GM19351 (cell line): ENCODE measurements at regions not wholly inside any gene's neighbourhood (a gene's known extent, or its start where the extent isn't known, plus 50 kb on each side); places are given as distances from the start of the nearest gene placed in this dataset.

Experiments
- ATAC-seq: cut with Tn5 transposase; IDR thresholded peaks from one replicate; pipeline ENCODE4 v1.9.1; 2021; ENCODE audit warnings: mild to moderate bottlenecking, moderate library complexity; ENCODE audit not compliant: unreplicated experiment

GRCh38 chr11:112771851-112772250 is 189.4 kb upstream of the NCAM1 start:
- no peak for ATAC-seq

DNA sequence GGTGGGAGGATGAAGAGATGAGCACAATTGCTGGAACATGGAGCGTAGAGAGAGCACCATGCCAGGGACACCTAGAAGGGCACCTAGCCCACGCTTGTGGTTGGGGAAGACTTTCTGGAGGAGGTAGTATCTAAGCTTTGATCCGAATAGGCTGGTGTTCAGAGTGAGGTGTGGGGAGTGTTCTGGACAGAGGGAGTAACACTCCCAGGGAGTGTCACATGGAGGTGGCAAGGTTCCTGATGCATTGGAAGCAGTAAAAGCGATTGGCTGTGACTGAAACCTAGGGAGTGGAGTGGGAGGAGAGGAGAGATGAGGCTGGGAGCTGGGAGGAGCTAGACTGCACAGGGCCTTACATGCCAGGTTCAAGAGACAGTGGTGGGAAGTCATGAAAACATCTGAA is 188.0 kb upstream of the NCAM1 start:
- no peak for ATAC-seq

GRCh38 chr11:112776834-112777233 is 184.4 kb upstream of the NCAM1 start:
- no peak for ATAC-seq

DNA sequence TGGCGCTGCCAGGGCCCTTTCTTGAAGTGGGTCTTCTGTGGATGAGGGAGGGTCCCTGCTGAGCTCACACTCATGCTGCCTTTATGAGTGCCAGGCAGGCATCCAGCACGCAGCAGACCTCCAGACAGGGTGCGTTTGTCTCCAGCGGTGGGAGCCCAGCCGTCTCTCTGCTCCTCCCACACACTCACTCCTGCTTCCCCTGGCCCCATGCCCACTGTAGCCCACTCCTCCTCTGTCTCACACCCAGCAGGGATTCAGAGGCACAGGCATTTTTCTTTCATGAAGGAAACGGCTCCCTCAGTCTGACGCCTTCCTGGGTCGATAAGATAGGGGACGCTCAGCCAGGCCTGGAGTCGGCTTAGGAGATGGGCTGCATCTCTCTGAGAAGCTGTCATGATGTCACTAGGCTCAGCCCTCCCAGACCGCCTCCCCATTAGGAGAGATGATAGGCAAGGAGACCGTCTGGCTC is 183.9 kb upstream of the NCAM1 start:
- ATAC-seq, result no peak

GRCh38 chr11:112778091-112778876 is 182.9 kb upstream of the NCAM1 start:
- no peak for ATAC-seq

DNA sequence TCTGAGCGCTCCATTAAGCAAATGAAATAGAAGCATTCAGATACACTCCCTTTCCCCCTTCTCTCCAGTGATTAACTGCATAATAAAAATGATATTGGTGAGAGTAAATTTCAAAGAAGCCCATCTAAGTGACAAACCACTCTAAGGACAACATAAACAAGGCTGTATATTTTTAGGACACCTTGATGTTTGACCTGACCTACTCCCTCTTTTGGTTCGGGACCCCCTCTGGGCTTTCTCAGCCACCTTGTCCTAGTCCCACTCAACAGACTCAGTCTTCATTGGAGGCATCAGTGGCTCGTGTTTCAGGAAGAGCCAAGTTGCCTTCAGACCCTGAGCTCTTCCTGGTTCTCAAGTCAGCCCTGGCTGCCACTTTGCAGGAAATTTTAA is 182.3 kb upstream of the NCAM1 start:
- no peak for ATAC-seq

DNA sequence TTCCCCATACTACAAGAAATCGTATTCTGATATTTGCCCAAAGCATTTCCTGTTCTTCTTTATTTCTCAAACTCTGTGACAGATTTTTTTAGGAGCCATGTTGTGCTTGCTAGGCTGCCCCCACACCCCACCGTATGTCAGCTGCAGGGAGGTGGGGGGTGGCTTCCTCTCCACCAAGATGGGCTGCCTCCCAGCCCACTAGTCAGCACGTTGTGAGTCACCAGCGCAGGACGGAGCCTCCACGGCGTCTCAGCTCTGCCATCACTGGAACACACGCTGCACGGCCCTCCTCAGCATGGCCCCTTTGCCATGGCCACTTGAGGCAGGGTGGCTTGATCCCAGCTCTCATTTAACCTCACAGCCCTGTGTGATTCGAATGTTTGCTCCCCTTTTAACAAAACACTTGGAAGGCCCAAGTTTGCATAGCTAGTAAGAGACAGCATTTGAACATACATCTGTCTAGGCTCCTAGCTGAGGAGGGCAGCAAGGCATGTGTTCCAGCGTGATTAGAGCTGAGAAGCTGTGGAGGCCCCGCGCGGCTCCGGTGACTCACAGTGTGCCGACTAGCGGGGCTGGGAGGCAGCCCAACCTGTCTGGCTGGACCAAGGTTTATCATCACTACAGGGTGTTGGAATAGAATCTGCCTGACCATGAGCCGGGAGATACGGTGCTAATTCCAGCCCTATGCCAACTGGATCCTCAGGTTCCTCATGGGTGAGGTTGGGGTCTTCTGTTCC is 180.7 kb upstream of the NCAM1 start:
- ATAC-seq, result no peak

DNA sequence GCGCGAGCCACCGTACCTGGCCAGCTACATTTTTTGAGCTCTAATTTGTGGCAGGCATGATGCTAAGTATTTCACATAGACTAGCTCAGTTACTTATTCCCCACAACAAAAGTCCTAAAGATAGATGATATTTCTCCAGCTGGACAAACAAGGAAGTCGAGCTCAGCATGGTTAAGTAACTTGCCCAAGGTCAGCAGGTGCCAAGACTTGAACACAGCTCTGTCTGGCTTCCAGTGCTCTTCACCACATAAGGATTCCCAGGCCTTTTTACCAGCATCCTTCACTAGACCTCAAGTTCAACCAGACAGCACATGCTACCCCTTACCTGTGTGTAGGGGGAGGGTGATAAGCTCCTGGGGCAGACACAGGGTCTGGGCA is 177.3 kb upstream of the NCAM1 start:
- no peak for ATAC-seq

- ATAC-seq, result no peak
Measured at GRCh38 chr11:112784323-112785073, 176.7 kb upstream of the NCAM1 start.

DNA sequence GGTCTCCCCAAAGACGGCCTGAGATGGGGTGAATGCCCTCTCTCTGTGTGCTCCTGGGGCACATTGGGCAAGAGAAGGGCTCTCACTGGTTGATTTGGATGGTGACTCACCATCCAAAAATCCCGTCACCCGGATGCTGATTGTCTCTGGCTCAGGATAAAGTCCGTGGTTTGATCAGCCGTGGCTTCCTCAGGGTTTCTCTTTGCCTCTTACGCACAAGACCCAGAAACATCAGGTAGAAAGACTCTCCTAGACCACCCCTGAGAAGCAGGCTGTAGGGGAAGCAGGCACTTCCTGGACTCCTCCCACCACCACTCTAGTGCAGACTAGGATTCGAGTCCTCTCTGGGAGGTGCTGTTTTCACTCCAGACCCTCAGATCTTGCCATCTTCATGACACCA is 176.1 kb upstream of the NCAM1 start:
- no peak for ATAC-seq

DNA sequence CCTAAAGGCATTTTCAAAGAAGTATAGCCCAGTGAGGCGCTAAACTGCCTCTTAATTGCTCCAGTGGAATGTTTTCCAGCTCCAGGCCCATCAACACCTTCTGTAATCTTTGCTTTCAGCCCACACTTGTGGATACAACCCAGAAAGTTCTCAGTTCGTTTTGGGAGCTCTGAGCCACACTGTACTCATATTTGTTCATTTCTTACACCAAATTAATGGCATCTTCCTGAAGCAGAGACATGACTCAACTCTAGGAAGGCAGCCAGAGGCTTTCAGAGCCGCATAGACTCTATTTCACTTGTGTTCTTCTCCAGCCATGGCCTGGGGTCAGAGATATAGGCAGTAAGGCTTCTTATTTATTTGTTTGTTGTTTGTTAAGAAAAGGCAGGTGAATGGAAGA is 175.5 kb upstream of the NCAM1 start:
- ATAC-seq, result no peak

DNA sequence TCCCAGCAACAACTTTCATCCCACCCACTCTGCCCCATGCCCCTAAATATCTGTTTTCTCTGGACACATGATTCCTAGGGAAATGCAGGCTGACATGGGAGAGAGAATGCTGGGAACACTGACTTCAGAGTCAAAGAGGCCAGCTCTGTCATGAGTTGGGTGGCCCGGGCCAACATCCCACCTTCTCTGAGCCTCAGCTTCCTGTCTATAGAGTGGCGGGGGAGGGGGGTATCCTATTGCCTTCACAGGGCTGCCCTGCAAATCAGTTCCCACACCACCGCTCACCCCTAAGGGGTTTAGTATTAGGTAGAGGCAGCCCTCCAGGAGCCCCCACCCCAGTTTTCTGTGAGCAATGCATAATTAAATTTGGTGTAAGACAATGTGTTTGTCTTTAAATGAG is 175.0 kb upstream of the NCAM1 start:
- no peak for ATAC-seq

GRCh38 chr11:112786886-112787530 is 174.2 kb upstream of the NCAM1 start:
- ATAC-seq, result no peak

DNA sequence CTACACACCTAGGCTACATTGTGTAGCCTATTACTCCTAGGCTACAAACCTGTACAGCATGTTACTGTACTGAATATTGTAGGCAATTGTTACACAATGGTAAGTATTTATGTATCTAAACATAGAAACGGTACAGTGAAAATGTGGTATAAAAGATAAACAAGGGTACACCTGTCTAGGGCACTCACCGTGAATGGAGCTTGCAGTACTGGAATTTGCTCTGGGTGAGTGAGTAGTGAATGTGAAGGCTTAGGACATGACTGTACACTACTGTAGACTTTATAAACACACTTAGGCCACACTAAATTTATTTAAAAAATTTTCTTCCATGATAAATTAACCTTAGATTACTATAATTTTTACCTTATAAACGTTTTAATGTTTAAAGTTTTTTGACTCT is 171.7 kb upstream of the NCAM1 start:
- no peak for ATAC-seq

DNA sequence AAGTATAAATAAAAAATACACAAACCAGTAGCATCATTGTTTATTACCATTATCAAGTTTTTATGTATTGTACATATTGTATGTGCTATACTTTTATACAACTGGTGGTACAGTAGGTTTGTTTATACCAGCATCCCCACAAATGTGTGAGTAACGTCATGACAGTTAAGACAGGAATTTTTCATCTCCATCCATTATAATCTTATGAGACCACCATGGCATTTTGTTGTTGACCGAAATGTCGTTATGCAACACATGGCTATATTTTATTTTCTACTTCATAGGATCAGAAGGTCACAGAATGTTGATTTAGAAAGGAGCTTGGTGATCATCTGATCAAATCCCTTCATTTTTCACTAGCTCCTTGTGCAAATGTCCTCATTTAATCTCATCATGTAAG is 170.9 kb upstream of the NCAM1 start:
- ATAC-seq, result no peak

GRCh38 chr11:112792070-112792469 is 169.2 kb upstream of the NCAM1 start:
- no peak for ATAC-seq

DNA sequence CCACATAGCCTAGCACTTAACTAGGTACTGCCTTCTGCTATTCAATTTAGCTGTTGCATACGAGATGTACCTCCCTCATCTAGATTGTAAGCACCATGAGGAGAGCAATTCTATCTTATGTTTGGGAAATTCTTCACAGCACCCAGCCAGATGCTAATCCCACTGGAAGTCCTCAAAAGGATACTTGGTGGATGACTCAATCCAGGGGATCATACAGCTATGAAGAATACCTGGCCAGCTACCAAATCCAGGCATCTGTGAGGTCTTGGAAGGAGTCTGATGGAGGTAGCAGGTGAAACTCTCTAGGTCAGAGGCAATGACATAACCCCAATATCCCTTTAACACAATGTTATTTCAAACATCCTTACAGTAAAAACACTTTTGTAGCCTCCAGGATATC is 167.8 kb upstream of the NCAM1 start:
- ATAC-seq, result no peak

- ATAC-seq, result no peak
Measured at GRCh38 chr11:112794331-112794846, 166.8 kb upstream of the NCAM1 start.

DNA sequence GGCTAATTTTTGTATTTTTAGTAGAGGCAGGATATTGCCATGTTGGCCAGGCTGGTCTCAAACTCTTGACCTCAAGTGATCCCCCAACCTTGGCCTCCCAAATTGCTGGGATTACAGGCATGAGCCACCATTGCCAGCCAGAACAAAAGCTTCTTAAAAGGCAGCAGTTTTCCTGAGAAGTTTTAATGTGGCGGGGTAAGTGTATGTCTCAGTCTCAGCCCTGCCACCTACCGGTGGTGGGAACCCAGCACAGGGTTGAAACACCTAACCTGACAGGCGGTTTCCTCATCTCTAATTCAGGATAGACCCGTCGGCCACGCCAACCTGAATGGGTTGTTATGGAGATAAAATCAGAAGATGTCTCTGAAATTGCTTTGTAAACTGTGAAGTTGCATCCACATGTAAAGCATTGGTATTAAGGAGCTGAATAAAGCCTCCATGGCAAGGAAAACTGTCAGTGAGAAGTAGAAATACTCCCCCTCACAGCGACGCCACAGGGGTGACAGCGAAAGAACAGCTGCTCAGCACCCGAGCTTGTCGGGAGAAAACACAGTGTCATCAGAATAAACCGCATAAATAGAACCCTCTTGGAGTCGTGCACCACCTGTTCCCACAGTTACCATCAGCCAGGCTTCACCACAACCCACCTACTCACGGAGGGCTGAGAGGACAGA is 165.9 kb upstream of the NCAM1 start:
- ATAC-seq, result peak; percentile 67

GRCh38 chr11:112795911-112796649 is 165.1 kb upstream of the NCAM1 start:
- no peak for ATAC-seq
